ENCODE measurements at regions not wholly inside any gene's neighbourhood (a gene's known extent, or its start where the extent isn't known, plus 50 kb on each side); places are given as distances from the start of the nearest gene placed in this dataset.

DNA sequence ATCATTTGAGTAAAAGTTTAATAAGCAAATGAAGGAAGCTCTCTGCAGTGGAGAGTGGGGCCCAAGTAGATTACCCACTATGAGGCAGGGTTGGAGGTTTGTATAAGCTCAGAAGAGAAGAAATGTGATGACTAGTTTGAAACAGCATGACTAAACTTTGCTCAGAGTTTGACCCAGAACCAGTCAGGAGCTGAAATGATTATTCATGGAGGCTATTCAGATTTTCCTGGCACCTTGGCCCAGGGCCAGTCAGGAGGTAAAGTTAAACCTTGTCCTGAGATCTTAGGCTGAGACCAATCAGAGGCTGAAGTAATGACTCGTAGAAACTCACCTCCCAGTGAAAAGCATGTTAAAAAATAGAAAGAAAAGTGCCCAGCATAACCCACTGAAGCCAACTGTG, 210.7 kb upstream of the TSPY4 start:
- TF ChIP-seq, protein P1, sequence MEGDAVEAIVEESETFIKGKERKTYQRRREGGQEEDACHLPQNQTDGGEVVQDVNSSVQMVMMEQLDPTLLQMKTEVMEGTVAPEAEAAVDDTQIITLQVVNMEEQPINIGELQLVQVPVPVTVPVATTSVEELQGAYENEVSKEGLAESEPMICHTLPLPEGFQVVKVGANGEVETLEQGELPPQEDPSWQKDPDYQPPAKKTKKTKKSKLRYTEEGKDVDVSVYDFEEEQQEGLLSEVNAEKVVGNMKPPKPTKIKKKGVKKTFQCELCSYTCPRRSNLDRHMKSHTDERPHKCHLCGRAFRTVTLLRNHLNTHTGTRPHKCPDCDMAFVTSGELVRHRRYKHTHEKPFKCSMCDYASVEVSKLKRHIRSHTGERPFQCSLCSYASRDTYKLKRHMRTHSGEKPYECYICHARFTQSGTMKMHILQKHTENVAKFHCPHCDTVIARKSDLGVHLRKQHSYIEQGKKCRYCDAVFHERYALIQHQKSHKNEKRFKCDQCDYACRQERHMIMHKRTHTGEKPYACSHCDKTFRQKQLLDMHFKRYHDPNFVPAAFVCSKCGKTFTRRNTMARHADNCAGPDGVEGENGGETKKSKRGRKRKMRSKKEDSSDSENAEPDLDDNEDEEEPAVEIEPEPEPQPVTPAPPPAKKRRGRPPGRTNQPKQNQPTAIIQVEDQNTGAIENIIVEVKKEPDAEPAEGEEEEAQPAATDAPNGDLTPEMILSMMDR (IDR thresholded peaks at IDR 0.05) = no peak
- no peak for TF ChIP-seq POLR2AphosphoS5 (IDR thresholded peaks at IDR 0.05)

Data from upper lobe of left lung (tissue), 4 donors.